ENCODE measurements at regions not wholly inside any gene's neighbourhood (a gene's known extent, or its start where the extent isn't known, plus 50 kb on each side); places are given as distances from the start of the nearest gene placed in this dataset.

DNA sequence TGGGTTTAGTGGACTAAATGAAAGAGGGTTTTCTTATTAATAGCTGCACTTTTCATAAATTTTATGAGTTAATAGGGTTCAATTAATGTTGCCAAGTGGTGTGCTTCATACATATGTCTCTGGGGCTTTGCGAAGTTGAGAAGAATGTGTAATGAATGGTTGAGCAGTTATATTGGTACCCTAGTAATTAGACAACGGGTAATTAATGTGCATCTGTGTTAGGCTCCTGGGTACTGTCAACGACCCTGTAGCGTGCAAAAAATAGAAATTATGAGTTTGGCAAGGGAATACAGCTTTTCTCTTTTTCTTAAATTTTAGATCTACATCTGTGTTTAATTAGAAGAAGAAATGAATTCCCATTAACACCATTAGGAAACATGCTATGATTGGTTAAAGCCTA lies 1027.7 kb downstream of the ARAP2 start:
- TF ChIP-seq POLR2AphosphoS5 (IDR thresholded peaks at IDR 0.05; ENCODE audit: low read depth, low read length) (no peak), POLR2A (IDR thresholded peaks at IDR 0.05; ENCODE audit: borderline replicate concordance, extremely low read depth, insufficient read depth, insufficient read length) (no peak), EZH2 (IDR thresholded peaks at IDR 0.05) (no peak)
- TF ChIP-seq, protein P1, sequence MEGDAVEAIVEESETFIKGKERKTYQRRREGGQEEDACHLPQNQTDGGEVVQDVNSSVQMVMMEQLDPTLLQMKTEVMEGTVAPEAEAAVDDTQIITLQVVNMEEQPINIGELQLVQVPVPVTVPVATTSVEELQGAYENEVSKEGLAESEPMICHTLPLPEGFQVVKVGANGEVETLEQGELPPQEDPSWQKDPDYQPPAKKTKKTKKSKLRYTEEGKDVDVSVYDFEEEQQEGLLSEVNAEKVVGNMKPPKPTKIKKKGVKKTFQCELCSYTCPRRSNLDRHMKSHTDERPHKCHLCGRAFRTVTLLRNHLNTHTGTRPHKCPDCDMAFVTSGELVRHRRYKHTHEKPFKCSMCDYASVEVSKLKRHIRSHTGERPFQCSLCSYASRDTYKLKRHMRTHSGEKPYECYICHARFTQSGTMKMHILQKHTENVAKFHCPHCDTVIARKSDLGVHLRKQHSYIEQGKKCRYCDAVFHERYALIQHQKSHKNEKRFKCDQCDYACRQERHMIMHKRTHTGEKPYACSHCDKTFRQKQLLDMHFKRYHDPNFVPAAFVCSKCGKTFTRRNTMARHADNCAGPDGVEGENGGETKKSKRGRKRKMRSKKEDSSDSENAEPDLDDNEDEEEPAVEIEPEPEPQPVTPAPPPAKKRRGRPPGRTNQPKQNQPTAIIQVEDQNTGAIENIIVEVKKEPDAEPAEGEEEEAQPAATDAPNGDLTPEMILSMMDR (IDR thresholded peaks at IDR 0.05 in 2 of 3, conservative IDR thresholded peaks at IDR 0.05 in 1 of 3; ENCODE audit: borderline replicate concordance in 1 of 3, insufficient read depth in 1 of 3, low read depth in 2 of 3, low read length in 2 of 3): no peak

Measured in HCT116 (cell line).